Astrocyte (in vitro differentiated cells and primary cell): ENCODE measurements at regions not wholly inside any gene's neighbourhood (a gene's known extent, or its start where the extent isn't known, plus 50 kb on each side); places are given as distances from the start of the nearest gene placed in this dataset.

Source experiments
- DNase-seq: peaks from one replicate; pipeline ENCODE4 v3.0.0-alpha.2; 2010; ENCODE audit warnings: low read depth
- FAIRE-seq: peaks from 2 replicates; lab custom pipeline; 2011; peaks lifted over from hg19 to GRCh38; lab: Jason Lieb, UNC
- H2AFZ ChIP-seq: 2 replicates; pipeline ENCODE4 v1.6.0; 2012; ENCODE audit warnings: low read depth, low read length, inconsistent platforms
- H3K27ac ChIP-seq: 2 replicates; pipeline ENCODE4 v1.5.1; 2011; ENCODE audit warnings: low read depth, low read length, inconsistent platforms
- H3K27me3 ChIP-seq: 2 replicates; pipeline ENCODE4 v1.6.0; 2011; ENCODE audit warnings: low read length, inconsistent platforms; ENCODE audit not compliant: insufficient read depth
- H3K36me3 ChIP-seq: 2 replicates; pipeline ENCODE4 v1.5.1; 2011; ENCODE audit warnings: low read length, inconsistent platforms; ENCODE audit not compliant: insufficient read depth
- H3K4me1 ChIP-seq: 2 replicates; pipeline ENCODE4 v1.5.1; 2011; ENCODE audit warnings: low read length, inconsistent platforms; ENCODE audit not compliant: insufficient read depth
- H3K4me2 ChIP-seq: 2 replicates; pipeline ENCODE4 v1.6.0; 2012; ENCODE audit warnings: low read length, inconsistent platforms
- H3K4me3 ChIP-seq: 2 replicates; pipeline ENCODE4 v1.5.1; 2011; ENCODE audit warnings: low read depth, mild to moderate bottlenecking, low read length, inconsistent platforms; ENCODE audit not compliant: insufficient read depth
- H3K79me2 ChIP-seq: 2 replicates; pipeline ENCODE4 v1.6.0; 2012; ENCODE audit warnings: mild to moderate bottlenecking, low read length, inconsistent platforms; ENCODE audit not compliant: insufficient read depth
- H3K9ac ChIP-seq: 2 replicates; pipeline ENCODE4 v1.6.0; 2012; ENCODE audit warnings: mild to moderate bottlenecking, low read length, inconsistent platforms
- H3K9me3 ChIP-seq: 2 replicates; pipeline ENCODE4 v1.5.1; 2012; ENCODE audit warnings: low read depth, mild to moderate bottlenecking, low read length, inconsistent platforms; ENCODE audit not compliant: insufficient read depth
- H4K20me1 ChIP-seq: 2 replicates; pipeline ENCODE4 v1.6.0; 2012; ENCODE audit warnings: low read length, inconsistent platforms; ENCODE audit not compliant: insufficient read depth
- H3K27ac Mint-ChIP-seq: one replicate; pipeline ENCODE4 v1.8.0; 2021; ENCODE audit warnings: mild to moderate bottlenecking, mixed read lengths; ENCODE audit not compliant: unreplicated experiment
- H3K27me3 Mint-ChIP-seq: one replicate; pipeline ENCODE4 v1.8.0; 2021; ENCODE audit warnings: low read depth, mixed read lengths; ENCODE audit not compliant: unreplicated experiment
- H3K36me3 Mint-ChIP-seq: one replicate; pipeline ENCODE4 v1.8.0; 2021; ENCODE audit warnings: low read depth, mixed read lengths; ENCODE audit not compliant: unreplicated experiment
- H3K4me1 Mint-ChIP-seq: one replicate; pipeline ENCODE4 v1.8.0; 2021; ENCODE audit warnings: low read depth, mixed read lengths; ENCODE audit not compliant: unreplicated experiment
- H3K4me3 Mint-ChIP-seq: one replicate; pipeline ENCODE4 v1.8.0; 2021; ENCODE audit warnings: mild to moderate bottlenecking, moderate library complexity, mixed read lengths; ENCODE audit not compliant: unreplicated experiment
- H3K9me3 Mint-ChIP-seq: one replicate; pipeline ENCODE4 v1.8.0; 2021; ENCODE audit warnings: mild to moderate bottlenecking, mixed read lengths; ENCODE audit not compliant: unreplicated experiment
- EZH2 ChIP-seq: IDR thresholded peaks from 2 replicates; pipeline ENCODE4 v1.6.1; 2012; ENCODE audit warnings: mild to moderate bottlenecking, low read length, inconsistent platforms; ENCODE audit not compliant: insufficient read depth
- TF ChIP-seq, protein P1 (sequence below): IDR thresholded peaks from 2 replicates; pipeline ENCODE4 v1.5.1; 2011; ENCODE audit warnings: low read depth, mild to moderate bottlenecking, inconsistent platforms, low read length, moderate library complexity; ENCODE audit not compliant: insufficient read depth

DNA sequence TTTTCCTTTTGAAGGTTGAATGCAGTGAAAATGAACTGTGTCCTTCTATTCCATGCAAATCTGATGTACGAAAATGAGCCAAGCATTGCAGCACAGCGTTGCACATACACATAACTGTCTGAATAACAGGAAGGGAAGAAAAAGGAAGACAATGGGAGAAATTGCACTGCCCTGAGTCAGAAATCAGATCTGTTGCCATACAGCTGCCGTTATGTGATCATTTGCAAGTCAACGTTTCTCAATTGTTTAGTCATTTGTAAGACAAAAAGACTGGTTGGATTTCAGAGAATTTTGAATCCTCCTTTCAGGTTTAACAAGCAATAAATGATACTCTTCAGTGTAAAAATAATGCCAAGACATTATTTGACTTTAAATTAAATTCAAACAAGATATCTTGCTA, 284.1 kb downstream of the DSEL start:
- Histone ChIP-seq H3K27ac (peak overlapping the region; percentile 23), H3K4me1 (no peaks in the 10 kb centered on the region), H3K9me3 (no peaks in the 10 kb centered on the region), H3K4me2 (peak overlapping the region; percentile 12), H3K9ac (peak overlapping the region; percentile 3), H4K20me1 (no peaks in the 10 kb centered on the region), H3K79me2 (no peaks in the 10 kb centered on the region), H3K4me3 (no peak overlapping the region), H3K27me3 (no peaks in the 10 kb centered on the region), H3K36me3 (no peaks in the 10 kb centered on the region), H2AFZ (peak overlapping the region; percentile 14)
- H3K36me3 Mint-ChIP-seq, result no peaks in the 10 kb centered on the region
- H3K27ac Mint-ChIP-seq, result peak overlapping the region; percentile 79
- no peak for TF ChIP-seq EZH2
- TF ChIP-seq, protein P1, sequence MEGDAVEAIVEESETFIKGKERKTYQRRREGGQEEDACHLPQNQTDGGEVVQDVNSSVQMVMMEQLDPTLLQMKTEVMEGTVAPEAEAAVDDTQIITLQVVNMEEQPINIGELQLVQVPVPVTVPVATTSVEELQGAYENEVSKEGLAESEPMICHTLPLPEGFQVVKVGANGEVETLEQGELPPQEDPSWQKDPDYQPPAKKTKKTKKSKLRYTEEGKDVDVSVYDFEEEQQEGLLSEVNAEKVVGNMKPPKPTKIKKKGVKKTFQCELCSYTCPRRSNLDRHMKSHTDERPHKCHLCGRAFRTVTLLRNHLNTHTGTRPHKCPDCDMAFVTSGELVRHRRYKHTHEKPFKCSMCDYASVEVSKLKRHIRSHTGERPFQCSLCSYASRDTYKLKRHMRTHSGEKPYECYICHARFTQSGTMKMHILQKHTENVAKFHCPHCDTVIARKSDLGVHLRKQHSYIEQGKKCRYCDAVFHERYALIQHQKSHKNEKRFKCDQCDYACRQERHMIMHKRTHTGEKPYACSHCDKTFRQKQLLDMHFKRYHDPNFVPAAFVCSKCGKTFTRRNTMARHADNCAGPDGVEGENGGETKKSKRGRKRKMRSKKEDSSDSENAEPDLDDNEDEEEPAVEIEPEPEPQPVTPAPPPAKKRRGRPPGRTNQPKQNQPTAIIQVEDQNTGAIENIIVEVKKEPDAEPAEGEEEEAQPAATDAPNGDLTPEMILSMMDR, result no peak
- no peaks in the 10 kb centered on the region for H3K27me3 Mint-ChIP-seq
- H3K9me3 Mint-ChIP-seq, result no peaks in the 10 kb centered on the region
- H3K4me3 Mint-ChIP-seq, result no peak overlapping the region
- peaks cover 4% of the 10 kb centered on the region for H3K4me1 Mint-ChIP-seq
- DNase-seq (peak; percentile 80), FAIRE-seq (peak; percentile 95)

DNA sequence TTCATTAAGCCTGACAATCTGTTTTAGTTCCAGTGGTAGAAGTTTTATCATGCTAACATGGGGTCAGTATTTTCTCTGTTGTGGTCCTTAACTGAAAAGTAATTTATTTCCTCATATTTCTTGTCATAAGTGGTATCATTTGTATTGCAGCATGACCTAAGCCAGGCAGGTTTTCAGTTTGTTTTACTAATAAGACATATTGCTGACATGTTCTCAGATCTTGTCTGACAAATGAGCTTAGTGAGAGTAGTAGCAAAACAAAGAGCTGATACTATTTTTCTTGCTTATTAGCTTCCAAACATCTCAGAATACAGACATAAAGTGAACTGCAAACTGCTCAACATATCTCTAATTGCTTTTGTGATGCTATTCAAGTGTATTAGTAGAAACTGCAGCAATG, 293.6 kb downstream of the DSEL start:
- Histone ChIP-seq H4K20me1 (no peaks in the 10 kb centered on the region), H3K4me2 (no peak overlapping the region), H3K4me3 (no peak overlapping the region), H3K79me2 (no peaks in the 10 kb centered on the region), H3K9me3 (no peaks in the 10 kb centered on the region), H2AFZ (no peak overlapping the region), H3K4me1 (no peaks in the 10 kb centered on the region), H3K9ac (no peak overlapping the region), H3K27me3 (no peaks in the 10 kb centered on the region), H3K36me3 (no peaks in the 10 kb centered on the region), H3K27ac (no peak overlapping the region)
- DNase-seq (peak; percentile 14), FAIRE-seq (peak; percentile 20)
- H3K4me1 Mint-ChIP-seq, result no peaks in the 10 kb centered on the region
- TF ChIP-seq, protein P1, result no peak
- TF ChIP-seq EZH2, result no peak
- H3K27ac Mint-ChIP-seq, result no peak overlapping the region
- H3K9me3 Mint-ChIP-seq, result no peaks in the 10 kb centered on the region
- H3K27me3 Mint-ChIP-seq, result no peaks in the 10 kb centered on the region
- no peaks in the 10 kb centered on the region for H3K36me3 Mint-ChIP-seq
- no peak overlapping the region for H3K4me3 Mint-ChIP-seq

DNA sequence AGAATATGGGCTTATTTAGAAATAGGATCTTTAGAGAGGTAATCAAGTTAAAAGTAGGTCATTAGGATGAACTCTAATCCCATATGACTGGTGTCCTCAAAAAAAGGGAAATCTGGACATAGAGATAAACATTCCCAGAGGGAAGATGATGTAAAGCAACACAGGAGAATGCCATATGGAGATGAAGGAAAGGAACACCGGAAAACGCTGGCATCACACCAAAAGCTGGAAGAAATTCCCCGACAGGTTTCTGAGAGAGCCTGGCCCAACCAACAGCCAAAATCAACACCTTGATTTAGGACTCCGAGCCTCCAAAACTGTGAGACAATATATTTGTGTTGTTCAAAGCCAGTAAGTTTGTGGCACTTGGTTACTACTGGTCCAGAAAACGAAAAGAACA, 296.7 kb downstream of the DSEL start:
- Histone ChIP-seq H3K27me3 (no peaks in the 10 kb centered on the region), H3K9ac (no peak overlapping the region), H3K27ac (no peak overlapping the region), H3K9me3 (peaks cover 3% of the 10 kb centered on the region), H3K4me1 (no peaks in the 10 kb centered on the region), H4K20me1 (no peaks in the 10 kb centered on the region), H3K4me3 (no peak overlapping the region), H3K79me2 (no peaks in the 10 kb centered on the region), H2AFZ (no peak overlapping the region), H3K4me2 (no peak overlapping the region), H3K36me3 (no peaks in the 10 kb centered on the region)
- peaks cover 5% of the 10 kb centered on the region for H3K4me1 Mint-ChIP-seq
- H3K27ac Mint-ChIP-seq, result no peak overlapping the region
- H3K9me3 Mint-ChIP-seq, result no peaks in the 10 kb centered on the region
- H3K36me3 Mint-ChIP-seq, result no peaks in the 10 kb centered on the region
- no peak overlapping the region for H3K4me3 Mint-ChIP-seq
- DNase-seq, result no peak
- no peak for FAIRE-seq
- no peaks in the 10 kb centered on the region for H3K27me3 Mint-ChIP-seq
- TF ChIP-seq, protein P1, result no peak
- TF ChIP-seq EZH2, result no peak
